Femur (tissue), 1 donor: ENCODE measurements at regions not wholly inside any gene's neighbourhood (a gene's known extent, or its start where the extent isn't known, plus 50 kb on each side); places are given as distances from the start of the nearest gene placed in this dataset.

ENCODE experiments used
- DNase-seq: peaks from one replicate; pipeline ENCODE4 v3.0.0-alpha.2; 2017

- DNase-seq: no peak
Observed at GRCh38 chr21:38659936-38660332, 145.8 kb upstream of the ETS2 start.

GRCh38 chr21:38660333-38661196 is 145.2 kb upstream of the ETS2 start:
- peak; percentile 53 for DNase-seq

GRCh38 chr21:38661197-38661871 is 144.4 kb upstream of the ETS2 start:
- DNase-seq: peak; percentile 53

- DNase-seq: peak; percentile 37
Observed at GRCh38 chr21:38661889-38662568, 143.7 kb upstream of the ETS2 start.

- DNase-seq: no peak
Observed at GRCh38 chr21:38663282-38663681, 142.4 kb upstream of the ETS2 start.

- DNase-seq: no peak
Observed at GRCh38 chr21:38664315-38664714, 141.4 kb upstream of the ETS2 start.

GRCh38 chr21:38664841-38665240 is 140.9 kb upstream of the ETS2 start:
- DNase-seq: no peak

GRCh38 chr21:38667291-38667870 is 138.3 kb upstream of the ETS2 start:
- DNase-seq: no peak

- no peak for DNase-seq
Observed at GRCh38 chr21:38668067-38668466, 137.7 kb upstream of the ETS2 start.

- no peak for DNase-seq
Observed at GRCh38 chr21:38668541-38668940, 137.2 kb upstream of the ETS2 start.

- no peak for DNase-seq
Observed at GRCh38 chr21:38669186-38669585, 136.5 kb upstream of the ETS2 start.

- DNase-seq: no peak
Observed at GRCh38 chr21:38670861-38671260, 134.9 kb upstream of the ETS2 start.

- no peak for DNase-seq
Observed at GRCh38 chr21:38671773-38672172, 134.0 kb upstream of the ETS2 start.

- peak; percentile 48 for DNase-seq
Observed at GRCh38 chr21:38675182-38675824, 130.4 kb upstream of the ETS2 start.

- no peak for DNase-seq
Observed at GRCh38 chr21:38678827-38679226, 126.9 kb upstream of the ETS2 start.

GRCh38 chr21:38679534-38679933 is 126.2 kb upstream of the ETS2 start:
- DNase-seq: no peak

- no peak for DNase-seq
Observed at GRCh38 chr21:38680401-38680800, 125.3 kb upstream of the ETS2 start.

GRCh38 chr21:38683222-38683621 is 122.5 kb upstream of the ETS2 start:
- no peak for DNase-seq

GRCh38 chr21:38688068-38688467 is 117.7 kb upstream of the ETS2 start:
- DNase-seq: no peak

GRCh38 chr21:38691631-38692030 is 114.1 kb upstream of the ETS2 start:
- DNase-seq: no peak

GRCh38 chr21:38696579-38696978 is 109.2 kb upstream of the ETS2 start:
- DNase-seq: no peak

- DNase-seq: no peak
Observed at GRCh38 chr21:38699048-38699447, 106.7 kb upstream of the ETS2 start.

- no peak for DNase-seq
Observed at GRCh38 chr21:38702196-38702595, 103.5 kb upstream of the ETS2 start.
